ENCODE measurements at regions not wholly inside any gene's neighbourhood (a gene's known extent, or its start where the extent isn't known, plus 50 kb on each side); places are given as distances from the start of the nearest gene placed in this dataset.
A peak's percentile ranks its signal among the peaks of the same experiment; 100 is the strongest.
"Not testable (repeated sequence)": the region's sequence is repeated elsewhere in the genome, so short reads cannot be mapped to it uniquely, and the experiment has no call there.

DNA sequence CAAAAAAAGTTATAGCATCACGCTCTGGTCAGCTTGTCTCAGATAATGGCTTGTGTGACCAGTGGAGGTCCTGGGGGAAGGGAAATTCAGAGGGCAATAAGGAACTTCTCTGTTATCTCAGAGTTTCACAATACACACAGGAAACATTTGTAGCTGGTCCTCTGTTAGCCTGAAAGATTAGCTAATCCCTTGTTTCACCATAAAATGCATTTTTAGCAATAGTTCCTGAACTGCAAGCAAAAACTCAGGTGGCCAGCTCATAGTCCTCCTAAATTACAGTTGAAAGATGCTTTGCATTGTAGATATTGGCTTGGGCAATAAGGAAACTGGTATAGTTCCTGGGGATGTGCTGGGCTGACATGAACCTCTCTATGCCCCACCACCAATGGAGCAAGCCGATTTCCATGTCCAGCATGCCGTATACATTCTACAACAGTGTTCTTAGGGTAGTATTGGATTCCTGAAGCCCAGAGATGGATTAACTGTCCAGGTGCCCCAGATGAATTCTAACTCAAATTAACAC is 141.5 kb upstream of the TBL1XR1 start:
- DNase-seq (ENCODE audit: low spot score) = no peak

DNA sequence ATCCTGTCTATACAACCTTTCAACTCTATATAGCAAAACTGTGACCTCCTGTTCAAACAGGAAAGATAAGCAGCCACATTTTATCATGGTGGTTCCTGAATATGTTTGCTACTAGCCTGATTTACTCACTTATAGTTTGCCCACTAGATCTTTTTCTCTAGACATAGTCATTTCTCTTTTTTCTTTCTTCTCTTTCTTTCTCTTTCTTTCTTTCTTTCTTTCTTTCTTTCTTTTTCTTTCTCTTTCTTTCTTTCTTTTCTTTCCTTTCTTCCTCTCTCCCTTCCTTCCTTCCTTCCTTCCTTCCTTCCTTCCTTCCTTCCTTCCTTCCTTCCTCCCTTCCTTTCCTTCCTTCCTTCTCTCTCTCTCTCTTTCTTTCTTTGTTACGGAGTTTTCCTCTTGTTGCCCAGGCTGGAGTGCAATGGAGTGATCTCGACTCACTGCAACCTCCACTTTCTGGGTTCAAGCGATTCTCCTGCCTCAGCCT is 142.0 kb upstream of the TBL1XR1 start:
- DNase-seq (ENCODE audit: low spot score) = not testable (repeated sequence)

DNA sequence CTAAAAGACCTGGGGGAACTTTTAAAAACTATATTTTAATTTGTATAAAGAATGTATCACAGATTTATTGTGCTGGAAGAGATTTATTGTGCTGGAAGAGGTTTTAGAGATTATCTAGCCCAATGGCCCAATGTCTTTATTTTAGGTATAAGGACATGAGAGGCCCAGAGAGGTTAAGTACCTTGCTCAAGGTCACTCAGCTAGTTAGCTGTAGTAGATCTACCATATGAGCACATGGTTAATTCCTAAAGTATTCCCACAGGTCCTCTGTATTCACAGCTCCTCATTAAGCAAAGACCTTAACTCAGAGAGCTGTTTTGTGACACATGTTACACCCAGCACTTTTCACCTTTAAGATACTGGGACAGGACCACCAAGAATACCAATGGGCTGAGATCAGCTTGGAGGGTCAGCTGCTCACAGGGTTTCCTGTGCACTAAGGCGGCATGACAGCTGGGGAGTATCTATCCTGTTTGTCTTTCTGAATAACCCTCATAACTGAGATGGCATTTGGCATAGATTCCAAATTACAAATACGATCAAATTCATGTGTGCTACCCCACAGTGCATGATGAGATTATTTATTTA is 143.1 kb upstream of the TBL1XR1 start:
- peak; percentile 30 for DNase-seq (ENCODE audit: low spot score)

DNA sequence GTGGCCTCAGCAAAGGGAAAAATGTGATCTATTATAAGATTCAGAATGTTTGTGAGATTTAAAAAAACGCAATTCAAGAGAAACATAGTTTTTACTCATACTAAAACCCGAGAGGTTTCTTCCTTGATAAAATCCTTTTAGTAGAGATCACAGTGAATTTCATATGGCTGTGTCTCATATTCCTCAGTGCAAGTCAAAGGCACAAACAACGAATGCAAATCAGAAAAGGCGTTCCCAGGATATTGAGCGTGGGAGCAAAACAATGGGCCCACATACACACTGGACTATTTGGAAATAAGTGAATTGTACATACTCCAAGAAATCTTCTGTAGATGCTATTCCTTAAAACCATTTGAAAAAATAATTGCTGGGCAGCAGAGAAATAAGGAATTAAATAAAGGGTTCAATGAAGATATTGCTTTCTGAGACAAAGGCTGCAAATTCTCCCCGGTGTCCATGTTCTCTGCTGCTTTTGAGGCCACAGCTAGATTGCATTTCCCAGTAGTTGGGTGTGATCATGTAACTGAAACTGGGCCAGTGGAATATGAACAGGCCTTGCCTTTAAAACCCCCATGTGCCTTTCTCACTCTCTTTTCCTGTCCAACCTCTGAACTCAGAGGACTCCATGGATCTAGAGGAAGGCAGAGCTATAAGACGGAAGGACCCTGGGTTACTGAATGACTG is 144.6 kb upstream of the TBL1XR1 start:
- DNase-seq (ENCODE audit: low spot score) = no peak

DNA sequence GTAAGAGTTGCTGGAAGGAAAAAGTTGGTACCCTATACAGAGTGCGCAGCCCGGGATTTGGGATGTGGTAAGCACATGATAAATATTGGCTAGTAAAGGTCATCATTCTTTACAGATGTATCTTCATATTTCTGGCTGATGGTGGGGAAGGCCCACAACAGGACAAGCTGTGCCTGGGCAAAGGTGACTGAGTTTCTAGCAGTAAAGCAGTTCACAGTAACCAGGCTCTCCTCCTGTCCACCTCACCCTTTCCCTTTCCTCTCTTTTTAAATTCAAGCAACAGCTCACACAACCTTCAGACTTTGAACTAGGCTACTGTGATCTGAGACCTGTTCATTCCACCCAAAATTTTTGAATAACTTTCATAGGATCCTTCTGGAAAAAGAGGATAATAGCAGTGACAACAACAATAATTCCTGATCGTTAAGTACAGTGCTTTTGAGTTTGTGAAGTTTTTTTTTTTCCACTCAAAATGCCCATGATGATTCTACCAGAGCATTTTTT is 145.9 kb upstream of the TBL1XR1 start:
- DNase-seq (ENCODE audit: low spot score) = no peak

DNA sequence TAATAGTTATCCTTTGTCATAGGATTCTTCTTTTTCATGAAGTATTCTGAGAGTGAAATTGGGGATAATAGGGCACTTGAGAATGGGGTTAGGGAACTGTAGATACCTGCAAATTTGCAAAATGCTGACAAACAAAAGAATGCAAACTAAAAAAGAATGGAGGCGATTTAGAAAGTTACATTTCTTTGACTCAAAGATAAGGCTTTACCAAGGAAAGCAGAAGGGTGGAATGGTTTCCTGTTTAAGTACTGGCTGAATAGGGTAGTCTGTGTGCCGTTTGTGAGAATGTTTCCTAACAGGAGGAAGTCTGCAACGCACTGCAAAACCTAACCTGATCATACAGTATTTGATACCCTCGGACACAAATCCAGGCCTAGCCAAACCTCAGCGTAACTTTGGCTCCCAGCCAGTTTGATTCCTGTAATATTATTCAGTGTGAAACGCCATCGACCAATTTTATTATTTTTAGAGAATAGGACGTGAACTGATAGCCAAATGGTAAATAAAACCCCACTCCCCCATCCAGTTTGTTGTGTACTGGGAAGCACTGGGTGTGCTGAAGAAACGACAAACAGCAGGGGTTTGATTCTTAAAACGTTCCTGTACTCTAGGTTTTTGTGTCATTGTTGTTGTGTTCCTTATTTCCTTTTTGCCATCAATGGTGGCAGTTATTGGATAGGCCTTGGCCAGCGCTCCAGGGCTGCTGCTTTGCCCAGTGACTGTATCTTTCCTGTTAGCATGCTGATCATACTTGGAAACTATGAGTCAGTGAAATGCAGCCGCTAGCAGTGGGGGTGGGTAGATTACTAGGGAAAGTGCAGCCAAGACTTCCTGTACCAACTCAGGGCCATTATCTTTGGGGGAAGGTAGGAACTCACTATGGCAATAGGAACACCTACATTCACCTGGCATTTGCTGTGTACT is 148.0 kb upstream of the TBL1XR1 start:
- peak; percentile 98 for DNase-seq (ENCODE audit: low spot score)

DNA sequence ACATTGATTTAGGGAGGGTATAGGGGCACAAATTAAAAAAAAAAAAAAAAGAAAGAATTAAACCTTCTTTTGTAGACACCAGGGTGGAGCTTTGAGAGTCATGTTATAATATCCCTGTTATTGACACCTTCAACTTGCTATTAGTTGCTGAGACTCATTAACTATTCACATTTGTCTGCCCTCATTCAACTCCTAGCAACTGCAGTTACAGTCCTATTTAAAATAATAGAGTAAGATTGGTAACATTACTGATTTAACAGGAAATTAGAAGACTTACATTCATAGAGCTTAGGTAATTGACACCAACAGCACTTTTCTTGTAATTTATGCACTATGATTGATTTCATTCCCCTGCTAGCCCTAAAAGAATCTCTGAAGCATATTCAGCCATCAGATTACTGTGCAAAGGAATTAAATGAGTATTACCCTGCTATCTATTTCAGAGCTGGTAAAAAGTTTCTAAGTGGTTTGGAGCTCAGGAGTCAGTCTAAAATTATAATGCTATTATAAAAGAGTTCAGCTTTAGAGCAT is 148.8 kb upstream of the TBL1XR1 start:
- DNase-seq (ENCODE audit: low spot score) = no peak

DNA sequence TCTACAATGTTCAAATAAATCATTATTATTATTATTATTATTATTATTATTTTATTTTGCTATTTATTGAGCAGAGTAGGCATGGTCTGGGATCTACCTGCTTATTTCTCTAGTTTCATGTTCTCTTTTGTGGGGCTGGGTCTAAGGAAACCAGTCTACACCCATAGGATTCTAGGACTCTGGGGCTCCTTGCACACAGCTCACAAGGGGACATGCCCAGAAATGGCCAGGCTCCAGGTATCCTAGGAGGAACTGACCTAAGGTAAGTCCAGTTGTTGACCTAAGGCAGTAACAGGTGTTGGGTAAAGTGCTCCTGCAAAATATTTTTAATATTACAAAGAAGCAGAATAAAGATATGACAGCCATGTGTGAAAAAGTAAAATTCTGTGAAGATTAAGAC is 149.6 kb upstream of the TBL1XR1 start:
- DNase-seq (ENCODE audit: low spot score) = no peak

DNA sequence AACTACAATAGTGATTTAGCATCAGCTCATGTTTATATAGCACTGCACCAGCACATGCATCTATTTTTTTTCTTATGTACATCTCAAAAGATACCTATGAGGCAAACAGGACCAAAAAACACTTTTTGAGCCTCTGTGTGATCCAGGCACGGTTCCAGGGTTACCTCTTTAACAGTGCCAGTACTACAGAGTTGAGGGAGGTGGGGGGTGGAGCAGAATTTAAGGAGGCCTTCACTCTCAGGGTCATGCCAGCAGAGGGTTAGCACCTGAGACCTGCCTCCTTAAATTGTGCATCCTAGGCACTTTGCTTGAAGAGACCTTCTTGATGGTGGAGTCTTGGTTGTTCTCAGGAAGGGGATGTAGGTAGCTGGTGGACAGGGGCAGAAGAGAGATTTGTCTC is 150.3 kb upstream of the TBL1XR1 start:
- DNase-seq (ENCODE audit: low spot score) = no peak

DNA sequence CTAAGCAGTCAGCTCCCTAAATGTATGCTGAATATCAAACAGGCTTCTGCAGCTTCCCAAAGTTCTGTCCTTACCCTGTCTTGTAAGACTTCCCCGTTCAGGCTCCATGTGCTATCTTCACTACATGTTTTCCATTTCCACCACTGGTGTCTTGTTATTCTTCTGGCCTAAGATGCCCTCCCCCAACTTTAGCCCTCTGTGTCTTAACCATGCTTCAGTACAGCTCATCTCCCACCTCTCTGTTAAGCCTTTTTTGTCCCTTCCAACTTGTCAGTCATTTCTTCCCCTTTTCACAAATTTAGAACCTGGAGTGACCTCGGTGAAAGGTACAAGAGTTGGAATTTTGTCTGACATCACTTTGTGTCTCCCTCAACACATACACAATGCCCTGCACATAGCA is 151.7 kb upstream of the TBL1XR1 start:
- DNase-seq (ENCODE audit: low spot score) = no peak

DNA sequence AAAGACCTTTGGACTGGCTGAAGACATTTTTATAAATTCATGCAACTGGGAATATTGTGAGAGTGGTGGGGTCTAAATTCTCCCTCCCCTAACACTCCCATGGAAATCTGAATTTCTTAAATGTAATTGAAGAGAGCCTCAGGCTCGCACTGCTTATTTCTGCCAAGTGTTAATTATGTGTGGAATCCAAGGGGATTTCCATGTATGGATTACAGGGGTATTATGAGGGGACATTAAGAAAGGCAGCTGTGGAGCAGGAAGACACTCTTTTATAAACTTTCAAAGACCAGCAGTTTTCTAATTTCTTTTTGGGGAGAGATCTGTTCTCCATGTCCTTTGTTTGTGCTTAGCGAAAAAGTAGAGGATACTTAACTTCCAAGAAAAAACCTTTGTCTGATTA is 152.1 kb upstream of the TBL1XR1 start:
- DNase-seq (ENCODE audit: low spot score) = no peak

DNA sequence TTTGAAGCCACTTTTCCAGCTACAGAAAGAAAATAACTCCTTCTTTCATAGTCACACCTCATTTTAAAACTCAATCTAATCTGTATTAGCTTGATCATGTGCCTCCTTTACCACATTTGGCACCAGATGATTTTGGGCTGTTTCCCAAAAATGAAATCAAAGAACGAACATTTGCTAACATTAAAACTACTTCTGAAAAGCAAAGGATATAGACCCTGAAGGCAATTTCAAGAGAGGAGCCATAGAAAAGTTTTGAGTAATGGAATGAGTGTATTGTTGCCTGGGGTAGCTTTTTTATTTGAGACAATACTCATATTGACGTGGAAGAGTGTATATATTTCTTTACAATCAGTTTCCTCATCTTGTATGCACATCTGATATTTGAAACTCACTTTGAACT is 152.8 kb upstream of the TBL1XR1 start:
- no peak for DNase-seq (ENCODE audit: low spot score)

DNA sequence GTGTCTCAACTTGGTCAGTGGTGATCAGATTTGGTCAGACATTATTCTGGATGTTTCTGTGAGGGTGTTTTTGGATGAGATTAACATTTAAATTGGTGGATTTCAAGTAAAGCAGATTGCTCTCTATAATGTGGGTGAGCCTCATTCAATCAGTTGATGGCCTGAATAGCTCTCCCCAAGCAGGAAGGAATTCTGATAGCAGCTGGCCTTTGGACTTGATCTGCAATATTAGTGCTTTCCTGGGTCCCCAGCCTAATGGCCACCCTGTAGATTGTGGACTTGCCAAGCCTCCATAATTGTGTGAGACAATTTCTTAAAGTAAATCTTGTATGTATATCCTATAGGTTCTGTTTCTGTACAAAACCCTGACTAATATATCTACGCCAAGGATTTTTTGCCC is 153.9 kb upstream of the TBL1XR1 start:
- DNase-seq (ENCODE audit: low spot score) = no peak

DNA sequence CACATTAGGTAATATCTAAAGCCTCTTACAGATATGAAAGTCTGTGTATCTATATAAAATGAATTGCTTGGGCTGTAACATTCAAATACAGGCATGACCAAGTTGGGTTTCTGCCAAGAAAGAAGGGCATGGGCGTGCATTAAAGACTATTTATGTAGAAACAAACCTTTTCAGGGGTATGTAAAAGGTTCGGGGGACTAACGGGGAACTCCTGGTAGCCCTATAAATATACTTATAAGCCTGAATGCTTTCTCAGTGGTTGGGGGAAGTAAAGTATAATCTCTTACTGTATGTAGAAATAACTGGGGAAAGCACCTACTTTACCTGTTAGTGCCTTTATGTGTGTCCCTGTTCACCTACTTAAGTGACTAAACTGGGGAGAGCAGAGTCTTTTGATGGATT is 154.5 kb upstream of the TBL1XR1 start:
- DNase-seq (ENCODE audit: low spot score) = no peak

DNA sequence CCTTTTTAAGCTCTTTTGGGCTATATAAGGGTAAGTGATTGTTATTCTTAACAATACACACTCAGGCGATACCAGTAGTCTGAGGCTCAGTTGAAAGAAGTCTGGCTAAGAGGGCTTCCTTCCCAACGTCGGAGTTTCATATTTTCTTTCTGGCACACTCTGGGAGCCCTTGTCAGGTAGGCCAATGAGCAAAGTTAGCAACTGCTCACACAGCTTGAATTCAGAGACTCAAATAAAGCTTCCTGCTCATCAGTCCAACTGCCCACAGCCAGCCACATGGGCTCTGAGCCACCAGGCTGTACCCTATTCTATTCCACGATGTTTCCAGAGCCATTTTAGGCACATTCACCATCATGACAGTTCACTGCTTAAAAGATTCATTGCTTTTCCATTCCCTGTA is 155.1 kb upstream of the TBL1XR1 start:
- DNase-seq (ENCODE audit: low spot score) = no peak

DNA sequence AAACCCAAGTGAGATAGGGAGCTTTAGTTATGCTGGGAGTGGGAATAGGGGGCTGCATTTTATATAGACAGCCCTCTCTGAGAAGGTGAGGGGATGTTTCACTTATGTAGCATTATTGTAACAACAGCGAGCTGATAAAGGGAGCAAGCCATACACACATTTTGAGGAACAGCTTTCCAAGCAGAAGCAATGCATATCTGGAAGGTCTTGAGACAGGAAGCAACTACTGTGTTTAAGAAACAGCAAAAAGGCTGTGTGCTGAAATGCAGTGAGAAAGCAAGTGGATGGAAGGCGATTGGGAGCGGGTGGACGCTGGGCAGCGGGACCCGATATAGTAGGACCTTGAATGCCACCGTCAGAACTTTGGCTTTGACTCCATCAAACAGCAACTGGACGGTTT is 155.9 kb upstream of the TBL1XR1 start:
- no peak for DNase-seq (ENCODE audit: low spot score)

DNA sequence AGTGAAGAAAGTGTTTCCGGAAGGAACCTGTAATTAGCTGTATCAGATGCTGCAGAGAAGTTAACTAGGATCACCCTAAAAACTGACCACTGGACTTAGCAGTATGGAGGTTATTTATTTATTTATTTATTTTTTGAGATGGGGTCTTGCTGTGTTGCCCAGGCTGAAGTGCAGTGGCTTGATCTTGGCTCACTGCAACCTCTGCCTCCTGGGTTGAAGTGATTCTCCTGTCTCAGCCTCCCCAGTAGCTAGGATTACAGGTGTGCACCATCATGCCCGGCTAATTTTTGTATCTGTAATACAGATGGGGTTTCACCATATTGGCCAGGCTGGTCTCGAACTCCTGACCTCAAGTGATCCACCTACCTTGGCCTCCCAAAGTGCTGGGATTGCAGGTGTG is 156.6 kb upstream of the TBL1XR1 start:
- not testable (repeated sequence) for DNase-seq (ENCODE audit: low spot score)

DNA sequence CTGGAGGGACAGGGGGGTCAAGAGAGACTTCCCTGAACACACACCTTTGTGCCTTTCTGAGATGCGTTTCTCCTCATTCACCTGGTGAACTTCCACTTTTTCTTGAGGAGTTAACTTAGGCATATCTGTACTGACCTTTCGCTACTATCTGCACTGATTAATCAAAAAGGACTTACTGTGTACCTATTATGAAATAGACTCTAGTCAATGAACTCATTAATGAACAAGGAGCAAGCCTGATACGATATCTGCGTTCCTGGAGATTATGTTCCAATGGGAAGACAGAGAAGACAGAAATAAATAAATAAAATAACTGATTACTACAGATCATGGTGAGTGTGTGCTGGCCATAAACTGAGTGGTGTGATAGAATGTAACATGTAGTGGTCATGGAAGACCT is 157.2 kb upstream of the TBL1XR1 start:
- DNase-seq (ENCODE audit: low spot score) = no peak

DNA sequence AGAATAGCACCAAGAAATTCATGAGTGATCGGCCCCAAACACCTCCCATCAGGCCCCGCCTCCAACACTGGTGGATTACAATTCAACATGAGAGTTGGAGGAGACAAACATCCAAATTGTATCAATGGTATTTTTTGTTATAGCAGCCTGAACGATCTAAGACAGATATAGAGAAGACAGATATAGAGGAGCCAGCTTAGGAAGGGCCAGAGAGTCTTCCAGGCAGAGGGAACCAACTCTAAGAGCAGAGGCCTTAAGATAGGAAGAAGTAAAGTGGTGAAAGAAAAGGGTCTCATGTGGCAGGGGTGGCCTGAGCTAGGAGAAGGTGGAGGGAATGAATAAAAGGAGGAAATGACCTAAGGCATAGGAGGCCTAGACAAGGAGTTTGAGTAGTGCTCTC is 158.8 kb upstream of the TBL1XR1 start:
- DNase-seq (ENCODE audit: low spot score) = no peak

DNA sequence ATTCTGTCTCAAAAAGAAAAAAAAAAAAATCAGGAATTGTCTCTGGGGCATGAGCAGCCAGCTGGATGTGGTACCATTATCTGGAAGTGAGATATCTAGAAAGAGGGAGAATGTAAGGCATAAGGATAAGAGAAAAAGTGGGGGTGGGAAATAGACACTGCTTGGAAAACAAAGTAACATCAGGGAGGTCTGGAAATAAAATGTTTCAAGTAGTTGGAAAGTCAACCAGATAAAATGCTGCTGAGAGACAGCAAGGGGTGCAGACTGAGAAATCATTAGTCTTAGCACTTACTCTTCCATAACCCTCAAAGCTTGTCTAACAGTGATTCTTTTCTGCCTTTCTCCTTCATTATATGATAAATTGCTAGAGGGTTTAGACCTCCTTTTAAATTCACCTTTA is 159.7 kb upstream of the TBL1XR1 start:
- no peak for DNase-seq (ENCODE audit: low spot score)

DNA sequence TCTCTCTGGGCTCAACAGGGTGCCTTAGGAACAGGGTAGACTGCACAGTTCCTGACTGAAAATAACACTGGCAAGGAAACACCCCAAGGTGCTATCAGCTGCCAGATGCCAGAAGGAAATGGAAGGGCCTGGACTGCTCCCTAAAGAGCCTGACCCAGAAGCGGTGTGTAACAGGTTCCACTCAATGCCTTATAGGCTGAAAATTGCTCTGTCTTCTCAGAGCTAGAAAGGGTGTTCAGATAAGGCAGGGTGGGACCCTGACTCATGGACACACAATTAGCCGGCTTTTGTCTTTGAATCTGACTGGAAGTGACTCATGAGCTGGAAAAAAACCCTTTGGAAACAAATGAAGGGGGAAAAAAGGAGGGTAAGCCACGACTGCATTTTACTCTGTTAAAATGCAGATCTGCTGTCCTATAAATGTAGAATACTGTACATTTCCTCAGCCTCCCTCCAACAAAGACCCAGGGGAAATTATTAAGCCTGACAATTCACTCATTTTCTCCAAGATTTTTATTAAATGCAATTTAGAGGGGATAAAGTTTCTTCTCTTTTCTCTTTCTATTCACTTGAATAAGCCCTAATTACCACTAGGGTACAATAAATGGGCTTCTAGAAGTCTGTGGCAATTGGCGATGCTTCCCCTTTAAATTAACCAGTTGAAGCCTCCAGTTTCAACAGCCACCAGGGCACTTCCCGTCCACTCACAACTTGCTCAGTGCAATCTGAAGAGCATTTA is 160.2 kb upstream of the TBL1XR1 start:
- peak; percentile 95 for DNase-seq (ENCODE audit: low spot score)
